OCI-LY1 (cell line): ENCODE measurements at regions not wholly inside any gene's neighbourhood (a gene's known extent, or its start where the extent isn't known, plus 50 kb on each side); places are given as distances from the start of the nearest gene placed in this dataset.

Source experiments
- H2AFZ ChIP-seq: fragments of 200-600 bp; sonication (generic), shearing (Covaris generic); 2 replicates; pipeline ENCODE4 v1.6.0; 2014; ENCODE audit warnings: antibody characterized with exemption, mild to moderate bottlenecking, low read length
- H3F3A ChIP-seq: fragments of 200-600 bp; sonication (generic), shearing (Covaris generic); 2 replicates; pipeline ENCODE4 v1.6.0; 2014; ENCODE audit warnings: mild to moderate bottlenecking, antibody characterized with exemption, low read length, moderate library complexity; ENCODE audit not compliant: insufficient read depth
- H3K27ac ChIP-seq: fragments of 200-600 bp; sonication (generic); 2 replicates; pipeline ENCODE4 v1.5.1; 2014; ENCODE audit warnings: low read length, mixed run types, mild to moderate bottlenecking, low read depth; ENCODE audit not compliant: poor library complexity, severe bottlenecking
- H3K27me3 ChIP-seq: fragments of 200-600 bp; sonication (generic); 2 replicates; pipeline ENCODE4 v1.6.0; 2014; ENCODE audit warnings: antibody characterized with exemption, mild to moderate bottlenecking, low read length, moderate library complexity; ENCODE audit not compliant: insufficient read depth
- H3K36me3 ChIP-seq: fragments of 200-600 bp; sonication (generic); 2 replicates; pipeline ENCODE4 v1.6.1; 2014; ENCODE audit warnings: mild to moderate bottlenecking, antibody characterized with exemption, low read length, moderate library complexity, mixed read lengths; ENCODE audit not compliant: insufficient read depth
- H3K4me1 ChIP-seq: fragments of 200-600 bp; sonication (generic); 2 replicates; pipeline ENCODE4 v1.5.1; 2014; ENCODE audit warnings: mild to moderate bottlenecking, low read length, moderate library complexity; ENCODE audit not compliant: insufficient read depth, severe bottlenecking
- H3K4me2 ChIP-seq: fragments of 200-600 bp; sonication (generic), shearing (Covaris generic); 2 replicates; pipeline ENCODE4 v1.6.1; 2014; ENCODE audit warnings: low read length
- H3K4me3 ChIP-seq: fragments of 200-600 bp; sonication (generic); 2 replicates; pipeline ENCODE4 v1.5.1; 2014; ENCODE audit warnings: low read length, low read depth, mild to moderate bottlenecking, mixed read lengths; ENCODE audit not compliant: poor library complexity, severe bottlenecking
- H3K79me2 ChIP-seq: fragments of 200-600 bp; shearing (Covaris generic); 2 replicates; pipeline ENCODE4 v1.6.1; 2016; ENCODE audit warnings: mixed run types, low read length, mixed read lengths; ENCODE audit not compliant: insufficient read depth
- H3K9ac ChIP-seq: fragments of 200-600 bp; sonication (generic), shearing (Covaris generic); 2 replicates; pipeline ENCODE4 v1.6.1; 2014; ENCODE audit warnings: mild to moderate bottlenecking, low read length, mixed read lengths
- H3K9me2 ChIP-seq: fragments of 200-600 bp; sonication (generic), shearing (Covaris generic); 2 replicates; pipeline ENCODE4 v1.6.1; 2014; ENCODE audit warnings: low read depth, mild to moderate bottlenecking, low read length, mixed read lengths
- H3K9me3 ChIP-seq: fragments of 200-600 bp; shearing (Covaris generic); 2 replicates; pipeline ENCODE4 v1.6.1; 2014; ENCODE audit warnings: low read length, mixed read lengths
- H4K20me1 ChIP-seq: fragments of 200-600 bp; sonication (generic), shearing (Covaris generic); 2 replicates; pipeline ENCODE4 v1.6.0; 2016; ENCODE audit warnings: mild to moderate bottlenecking, low read length; ENCODE audit not compliant: insufficient read depth
- EZH2 ChIP-seq: fragments of 200-600 bp; sonication (generic), shearing (Covaris generic); IDR thresholded peaks from 2 replicates; pipeline ENCODE4 v1.8.0; 2017; ENCODE audit warnings: borderline replicate concordance, mixed run types, mild to moderate bottlenecking, antibody characterized with exemption, low read length, moderate library complexity, mixed read lengths
- TF ChIP-seq, protein P1 (sequence below): fragments of 200-600 bp; sonication (generic), shearing (Covaris generic); IDR thresholded peaks from 2 replicates; pipeline ENCODE4 v1.5.1; 2017; ENCODE audit warnings: mild to moderate bottlenecking, antibody characterized with exemption, low read length, moderate library complexity, mixed read lengths

DNA sequence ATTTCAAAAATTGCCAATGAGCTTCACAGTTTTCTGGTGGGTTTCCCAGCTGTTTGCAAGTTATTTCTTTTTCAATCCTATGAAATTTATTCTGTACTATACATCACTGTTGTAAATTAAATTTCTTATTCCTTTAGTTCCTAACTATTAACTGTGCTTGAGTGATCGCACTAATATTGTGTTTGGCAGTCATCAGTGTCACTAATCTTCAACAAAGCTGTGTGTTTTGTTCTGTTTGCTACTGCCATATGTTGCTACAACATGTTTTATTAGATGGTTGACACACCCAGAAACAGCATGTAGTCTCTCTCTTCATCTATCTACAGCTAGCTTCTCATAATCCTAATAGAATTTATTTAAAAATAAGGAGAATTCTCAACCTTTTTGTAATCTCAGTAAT lies 453.6 kb upstream of the PRR20A start:
- Histone ChIP-seq H3K27ac (no peak overlapping the region), H3K4me2 (no peak overlapping the region), H3K79me2 (no peaks in the 10 kb centered on the region), H3K9ac (no peak overlapping the region), H3K9me3 (no peaks in the 10 kb centered on the region), H3K4me1 (no peaks in the 10 kb centered on the region), H3F3A (no peaks in the 10 kb centered on the region), H4K20me1 (no peaks in the 10 kb centered on the region), H2AFZ (no peak overlapping the region), H3K27me3 (no peaks in the 10 kb centered on the region), H3K4me3 (no peak overlapping the region), H3K9me2 (no peaks in the 10 kb centered on the region), H3K36me3 (no peaks in the 10 kb centered on the region)
- TF ChIP-seq EZH2: no peak

- TF ChIP-seq, protein P1, sequence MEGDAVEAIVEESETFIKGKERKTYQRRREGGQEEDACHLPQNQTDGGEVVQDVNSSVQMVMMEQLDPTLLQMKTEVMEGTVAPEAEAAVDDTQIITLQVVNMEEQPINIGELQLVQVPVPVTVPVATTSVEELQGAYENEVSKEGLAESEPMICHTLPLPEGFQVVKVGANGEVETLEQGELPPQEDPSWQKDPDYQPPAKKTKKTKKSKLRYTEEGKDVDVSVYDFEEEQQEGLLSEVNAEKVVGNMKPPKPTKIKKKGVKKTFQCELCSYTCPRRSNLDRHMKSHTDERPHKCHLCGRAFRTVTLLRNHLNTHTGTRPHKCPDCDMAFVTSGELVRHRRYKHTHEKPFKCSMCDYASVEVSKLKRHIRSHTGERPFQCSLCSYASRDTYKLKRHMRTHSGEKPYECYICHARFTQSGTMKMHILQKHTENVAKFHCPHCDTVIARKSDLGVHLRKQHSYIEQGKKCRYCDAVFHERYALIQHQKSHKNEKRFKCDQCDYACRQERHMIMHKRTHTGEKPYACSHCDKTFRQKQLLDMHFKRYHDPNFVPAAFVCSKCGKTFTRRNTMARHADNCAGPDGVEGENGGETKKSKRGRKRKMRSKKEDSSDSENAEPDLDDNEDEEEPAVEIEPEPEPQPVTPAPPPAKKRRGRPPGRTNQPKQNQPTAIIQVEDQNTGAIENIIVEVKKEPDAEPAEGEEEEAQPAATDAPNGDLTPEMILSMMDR: no peak
- no peak for TF ChIP-seq EZH2
- no peak overlapping the region for H3K4me2 ChIP-seq
These were observed 443.7 kb upstream of the PRR20A start for GRCh38 chr13:56697011-56697410.

GRCh38 chr13:56700324-56700723 lies 440.4 kb upstream of the PRR20A start:
- Histone ChIP-seq H3F3A (no peaks in the 10 kb centered on the region), H3K27me3 (no peaks in the 10 kb centered on the region), H3K9me2 (no peaks in the 10 kb centered on the region), H3K9me3 (no peaks in the 10 kb centered on the region), H2AFZ (no peak overlapping the region), H3K27ac (no peak overlapping the region), H3K36me3 (no peaks in the 10 kb centered on the region), H3K79me2 (no peaks in the 10 kb centered on the region), H4K20me1 (no peaks in the 10 kb centered on the region), H3K9ac (no peak overlapping the region), H3K4me1 (no peaks in the 10 kb centered on the region), H3K4me2 (no peak overlapping the region), H3K4me3 (no peak overlapping the region)
- TF ChIP-seq, protein P1: no peak

More at GRCh38 chr13:56697011-56697410, 443.7 kb upstream of the PRR20A start:
- Histone ChIP-seq H2AFZ (no peak overlapping the region), H3K4me3 (no peak overlapping the region), H3K9me3 (no peaks in the 10 kb centered on the region), H3K4me1 (no peaks in the 10 kb centered on the region), H3K27ac (no peak overlapping the region), H3K9ac (no peak overlapping the region), H3K9me2 (no peaks in the 10 kb centered on the region), H3K36me3 (no peaks in the 10 kb centered on the region), H3K27me3 (no peaks in the 10 kb centered on the region), H3F3A (no peaks in the 10 kb centered on the region), H4K20me1 (no peaks in the 10 kb centered on the region), H3K79me2 (no peaks in the 10 kb centered on the region)

DNA sequence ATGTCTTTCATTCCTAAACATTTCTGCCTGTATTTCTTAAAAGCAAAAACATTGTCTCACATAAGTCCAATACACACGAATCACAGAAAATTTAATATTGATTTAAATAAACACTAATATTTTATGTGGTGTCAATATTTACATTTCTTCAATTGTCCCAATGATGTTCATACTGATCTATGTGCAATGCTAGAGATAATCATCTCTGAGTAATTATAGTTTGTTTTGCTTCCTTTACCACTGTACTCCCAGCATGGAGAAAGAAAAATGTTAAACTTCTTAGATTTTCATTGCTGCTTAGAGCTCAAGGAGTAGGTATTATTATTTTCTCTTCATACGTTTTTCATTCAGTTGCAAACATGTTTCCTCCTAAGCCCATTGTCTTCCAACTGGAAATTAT lies 434.2 kb upstream of the PRR20A start:
- Histone ChIP-seq H4K20me1 (no peaks in the 10 kb centered on the region), H3K9ac (no peak overlapping the region), H3K4me3 (no peak overlapping the region), H3K36me3 (no peaks in the 10 kb centered on the region), H3K4me1 (no peaks in the 10 kb centered on the region), H3K9me3 (no peaks in the 10 kb centered on the region), H3F3A (no peaks in the 10 kb centered on the region), H3K4me2 (no peak overlapping the region), H3K9me2 (no peaks in the 10 kb centered on the region), H3K79me2 (no peaks in the 10 kb centered on the region), H2AFZ (no peak overlapping the region), H3K27me3 (no peaks in the 10 kb centered on the region), H3K27ac (no peak overlapping the region)
- no peak for TF ChIP-seq EZH2
- TF ChIP-seq, protein P1: no peak
